Gastroesophageal sphincter (tissue), 3 donors: ENCODE measurements at regions not wholly inside any gene's neighbourhood (a gene's known extent, or its start where the extent isn't known, plus 50 kb on each side); places are given as distances from the start of the nearest gene placed in this dataset.

ENCODE experiments used
- EP300 ChIP-seq: sonication (generic); formaldehyde crosslinking; IDR thresholded peaks from one replicate; pipeline ENCODE4 v1.6.1; 2017; ENCODE audit warnings: antibody characterized with exemption, mild to moderate bottlenecking
- POLR2A ChIP-seq, 2 donors: fragments of 450-650 bp; IDR thresholded peaks; one replicate each; pipeline ENCODE4 v1.6.1; 2017; ENCODE audit warnings: antibody characterized with exemption in 2 of 2, mild to moderate bottlenecking in 2 of 2, moderate library complexity in 1 of 2
- TF ChIP-seq, protein P1 (sequence below), 4 experiments: fragments of 200-600 bp in 2 of 4; fragments of 450-650 bp in 2 of 4; sonication (generic) in 1 of 4; IDR thresholded peaks; one replicate each; pipeline ENCODE4 v1.5.1; 2017 to 2019; ENCODE audit warnings: antibody characterized with exemption in 4 of 4, mild to moderate bottlenecking in 2 of 4, moderate library complexity in 2 of 4

DNA sequence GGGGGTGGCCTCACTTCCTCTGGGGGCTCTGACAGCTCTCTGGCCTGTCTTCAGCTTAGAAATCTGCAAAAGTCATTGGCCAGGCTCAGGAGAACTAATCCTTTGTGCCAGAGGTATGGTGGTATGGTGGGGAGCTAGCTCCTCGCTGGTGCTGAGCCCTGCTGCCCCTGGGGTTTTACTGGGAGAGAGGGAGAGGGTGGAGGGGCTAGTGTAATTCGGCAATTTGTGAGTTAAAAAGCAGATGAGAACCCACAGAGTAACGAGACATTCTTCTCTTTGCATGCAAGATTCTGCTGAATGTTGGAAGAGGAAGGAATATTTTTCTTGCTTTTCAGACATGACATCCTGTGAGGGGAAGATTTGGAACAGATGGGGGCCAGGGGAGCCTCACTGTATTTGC, 65.5 kb upstream of the SPRY4 start:
- TF ChIP-seq POLR2A (IDR thresholded peaks at IDR 0.05) (no peak), EP300 (no peak)
- TF ChIP-seq, protein P1, sequence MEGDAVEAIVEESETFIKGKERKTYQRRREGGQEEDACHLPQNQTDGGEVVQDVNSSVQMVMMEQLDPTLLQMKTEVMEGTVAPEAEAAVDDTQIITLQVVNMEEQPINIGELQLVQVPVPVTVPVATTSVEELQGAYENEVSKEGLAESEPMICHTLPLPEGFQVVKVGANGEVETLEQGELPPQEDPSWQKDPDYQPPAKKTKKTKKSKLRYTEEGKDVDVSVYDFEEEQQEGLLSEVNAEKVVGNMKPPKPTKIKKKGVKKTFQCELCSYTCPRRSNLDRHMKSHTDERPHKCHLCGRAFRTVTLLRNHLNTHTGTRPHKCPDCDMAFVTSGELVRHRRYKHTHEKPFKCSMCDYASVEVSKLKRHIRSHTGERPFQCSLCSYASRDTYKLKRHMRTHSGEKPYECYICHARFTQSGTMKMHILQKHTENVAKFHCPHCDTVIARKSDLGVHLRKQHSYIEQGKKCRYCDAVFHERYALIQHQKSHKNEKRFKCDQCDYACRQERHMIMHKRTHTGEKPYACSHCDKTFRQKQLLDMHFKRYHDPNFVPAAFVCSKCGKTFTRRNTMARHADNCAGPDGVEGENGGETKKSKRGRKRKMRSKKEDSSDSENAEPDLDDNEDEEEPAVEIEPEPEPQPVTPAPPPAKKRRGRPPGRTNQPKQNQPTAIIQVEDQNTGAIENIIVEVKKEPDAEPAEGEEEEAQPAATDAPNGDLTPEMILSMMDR (IDR thresholded peaks at IDR 0.05) = no peak
